ENCODE measurements at regions not wholly inside any gene's neighbourhood (a gene's known extent, or its start where the extent isn't known, plus 50 kb on each side); places are given as distances from the start of the nearest gene placed in this dataset.

DNA sequence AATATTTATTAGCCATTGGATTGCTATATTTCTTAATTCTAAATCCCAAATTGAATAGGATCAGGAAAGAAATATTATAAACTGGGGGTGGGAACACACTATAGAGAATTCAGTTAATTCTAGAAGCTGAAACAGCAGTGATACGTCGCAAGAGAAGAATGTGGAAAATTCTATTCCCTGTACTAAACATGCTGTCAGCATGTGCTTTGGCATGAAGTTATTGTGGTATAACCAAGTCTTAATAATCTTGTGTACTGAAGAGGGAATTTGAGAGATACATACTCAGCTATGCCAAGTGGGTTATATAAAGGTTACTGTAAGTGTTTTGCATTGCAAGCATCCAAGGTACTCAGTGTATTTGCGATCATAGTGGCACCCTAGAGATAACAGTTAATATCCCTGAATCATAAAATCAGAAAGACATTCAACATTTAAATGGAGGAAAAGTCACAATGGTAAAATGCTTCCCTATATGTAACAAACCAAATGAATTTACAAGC, 1492.9 kb upstream of the C9orf72 start:
- FAIRE-seq (no peak), DNase-seq (ENCODE audit: low read depth in 1 of 2, low spot score in 2 of 2) (no peak)
- Histone ChIP-seq H2AFZ (ENCODE audit: low read length) (no peak overlapping the region), H3K23ac (ENCODE audit: insufficient read length) (no peak overlapping the region), H4K8ac (ENCODE audit: extremely low read depth, insufficient read depth, low read length) (no peak overlapping the region), H3K14ac (ENCODE audit: insufficient read length) (no peak overlapping the region), H3K79me2 (ENCODE audit: control insufficient read depth in 1 of 2, insufficient read depth in 2 of 2, low read length in 2 of 2) (no peaks in the 10 kb centered on the region), H2BK20ac (ENCODE audit: low read length) (no peak overlapping the region), H3K4me3 (ENCODE audit: extremely low read depth in 1 of 4, insufficient read depth in 2 of 4, low read depth in 3 of 4, low read length in 4 of 4) (no peak overlapping the region), H2BK15ac (ENCODE audit: low read length) (no peak overlapping the region), H4K20me1 (replicated peaks in 1 of 2; ENCODE audit: control insufficient read depth in 1 of 2, insufficient read depth in 2 of 2, low read length in 2 of 2) (no peaks in the 10 kb centered on the region), H3K9ac (replicated peaks in 1 of 4; ENCODE audit: extremely low read depth in 1 of 4, low read depth in 3 of 4, low read length in 3 of 4) (no peak overlapping the region), H3K27ac (ENCODE audit: low read depth, low read length) (no peak overlapping the region), H2BK120ac (replicated peaks; ENCODE audit: low read depth, low read length) (no peak overlapping the region), H2BK12ac (ENCODE audit: low read depth, low read length) (no peak overlapping the region), H4K5ac (ENCODE audit: insufficient read length, low read depth, low read length) (no peak overlapping the region), H2AK5ac (ENCODE audit: low read depth, low read length) (no peak overlapping the region), H3K18ac (ENCODE audit: extremely low read depth, low read length) (no peak overlapping the region), H2BK5ac (ENCODE audit: low read depth, low read length) (no peak overlapping the region), H3K4me2 (ENCODE audit: insufficient read depth in 1 of 2, low read depth in 2 of 2, low read length in 2 of 2) (no peak overlapping the region), H3K56ac (replicated peaks; ENCODE audit: insufficient read length, low read depth, low read length) (no peak overlapping the region), H4K91ac (replicated peaks; ENCODE audit: insufficient read length, low read length) (no peak overlapping the region), H3K79me1 (ENCODE audit: low read depth, low read length) (no peaks in the 10 kb centered on the region), H3K4ac (replicated peaks; ENCODE audit: insufficient read length, low read depth, low read length) (no peak overlapping the region), H3K36me3 (ENCODE audit: control insufficient read depth in 2 of 4, insufficient read depth in 4 of 4, low read length in 3 of 4) (no peaks in the 10 kb centered on the region), H3K23me2 (ENCODE audit: low read depth, low read length) (no peaks in the 10 kb centered on the region), H3K4me1 (replicated peaks in 1 of 4; ENCODE audit: control insufficient read depth in 3 of 4, insufficient read depth in 4 of 4, low read length in 3 of 4) (peaks cover 0 to 3% (median 0%) of the 10 kb centered on the region in 4 experiments; a peak in 1 of 7 replicates), H3K9me3 (ENCODE audit: insufficient read depth in 2 of 2, low read depth in 1 of 2, low read length in 1 of 2) (no peaks in the 10 kb centered on the region), H3K27me3 (replicated peaks in 1 of 4; ENCODE audit: control insufficient read depth in 3 of 4, extremely low read depth in 1 of 4, insufficient read depth in 3 of 4, low read length in 3 of 4) (no peaks in the 10 kb centered on the region)
- WGBS, 2 experiments (ENCODE audit: extremely low coverage in 1 of 2, insufficient coverage in 1 of 2, insufficient read length in 1 of 2, insufficient replicate concordance in 2 of 2, low coverage in 1 of 2, low lambda C conversion rate in 2 of 2, missing lambda C conversion rate in 1 of 2): 97% methylated on average over 3 of the region's 3 CpGs; no CpG with 5 or more reads in 1 of the 2 experiments
- ChIA-PET POLR2A (ENCODE audit: partially characterized antibody) (no interaction called here), CTCF (ENCODE audit: partially characterized antibody) (interaction anchor here (1.1 kb wide), 1 partner anchor 9 kb away, joined by 3 read pairs; no protein-coding TSS in a partner anchor)
- no peak for TF ChIP-seq SP1 (IDR thresholded peaks at IDR 0.05; ENCODE audit: low read depth, low read length)
- TF ChIP-seq BCL11A (IDR thresholded peaks at IDR 0.05; ENCODE audit: low read depth in 2 of 2, low read length in 2 of 2): no peak
- no peak for TF ChIP-seq RXRA (IDR thresholded peaks at IDR 0.05; ENCODE audit: insufficient read depth, low read depth, low read length)
- no peak for TF ChIP-seq YY1 (IDR thresholded peaks at IDR 0.05; ENCODE audit: low read depth, low read length)
- no peak for TF ChIP-seq EZH2 (IDR thresholded peaks at IDR 0.05; ENCODE audit: low read depth, low read length, severe bottlenecking)
- no peak for TF ChIP-seq CBX8 (IDR thresholded peaks at IDR 0.05; ENCODE audit: borderline replicate concordance, low read depth, low read length)
- no peak for TF ChIP-seq SP2 (IDR thresholded peaks at IDR 0.05; ENCODE audit: low read length)
- TF ChIP-seq TBP (IDR thresholded peaks at IDR 0.05; ENCODE audit: low read depth, low read length): no peak
- no peak for TF ChIP-seq SIRT6 (IDR thresholded peaks at IDR 0.05; ENCODE audit: low read length)
- no peak for TF ChIP-seq TEAD4 (IDR thresholded peaks at IDR 0.05; ENCODE audit: low read depth, low read length)
- no peak for TF ChIP-seq GABPA (IDR thresholded peaks at IDR 0.05; ENCODE audit: borderline replicate concordance, insufficient read depth, low read length)
- no peak for TF ChIP-seq PHF8 (conservative IDR thresholded peaks at IDR 0.05; ENCODE audit: low read depth, low read length)
- no peak for TF ChIP-seq RAD21 (IDR thresholded peaks at IDR 0.05 in 1 of 2, conservative IDR thresholded peaks at IDR 0.05 in 1 of 2; ENCODE audit: low read depth in 2 of 2, low read length in 2 of 2)
- no peak for TF ChIP-seq EP300 (IDR thresholded peaks at IDR 0.05; ENCODE audit: borderline replicate concordance in 1 of 2, low read depth in 2 of 2, low read length in 2 of 2)
- no peak for TF ChIP-seq HDAC6 (IDR thresholded peaks at IDR 0.05; ENCODE audit: low read depth, low read length)
